Stimulated activated CD8-positive, alpha-beta memory T cell treated with anti-CD3 and anti-CD28 coated beads, Interleukin-15, amount 100 ng/mL, for 1 hour (primary cell): ENCODE measurements at regions not wholly inside any gene's neighbourhood (a gene's known extent, or its start where the extent isn't known, plus 50 kb on each side); places are given as distances from the start of the nearest gene placed in this dataset.
"Not testable (repeated sequence)": the region's sequence is repeated elsewhere in the genome, so short reads cannot be mapped to it uniquely, and the experiment has no call there.

Experiments
- DNase-seq: peaks from one replicate; pipeline ENCODE4 v3.0.0-alpha.2; 2020; ENCODE audit warnings: low read depth

DNA sequence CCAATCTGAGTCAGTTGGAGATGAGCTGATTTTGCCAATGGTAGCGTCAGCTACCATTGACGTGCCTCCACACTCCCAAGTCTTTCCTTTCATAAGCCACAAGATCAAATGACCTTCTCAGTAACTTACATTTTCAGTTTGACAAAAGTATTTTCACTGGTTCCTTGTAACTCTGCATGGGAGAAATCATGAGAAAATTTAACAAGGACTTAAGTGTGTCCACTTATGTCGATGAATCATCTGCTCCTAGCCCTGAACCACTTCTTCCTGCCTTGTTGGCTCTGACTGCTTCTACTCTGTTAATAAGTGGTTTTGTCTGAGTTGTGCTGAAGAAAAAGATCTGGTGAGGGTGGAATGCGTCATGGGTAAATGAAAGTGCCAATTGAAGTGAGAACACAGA is 101.2 kb downstream of the NFKBIZ start:
- no peak for DNase-seq

DNA sequence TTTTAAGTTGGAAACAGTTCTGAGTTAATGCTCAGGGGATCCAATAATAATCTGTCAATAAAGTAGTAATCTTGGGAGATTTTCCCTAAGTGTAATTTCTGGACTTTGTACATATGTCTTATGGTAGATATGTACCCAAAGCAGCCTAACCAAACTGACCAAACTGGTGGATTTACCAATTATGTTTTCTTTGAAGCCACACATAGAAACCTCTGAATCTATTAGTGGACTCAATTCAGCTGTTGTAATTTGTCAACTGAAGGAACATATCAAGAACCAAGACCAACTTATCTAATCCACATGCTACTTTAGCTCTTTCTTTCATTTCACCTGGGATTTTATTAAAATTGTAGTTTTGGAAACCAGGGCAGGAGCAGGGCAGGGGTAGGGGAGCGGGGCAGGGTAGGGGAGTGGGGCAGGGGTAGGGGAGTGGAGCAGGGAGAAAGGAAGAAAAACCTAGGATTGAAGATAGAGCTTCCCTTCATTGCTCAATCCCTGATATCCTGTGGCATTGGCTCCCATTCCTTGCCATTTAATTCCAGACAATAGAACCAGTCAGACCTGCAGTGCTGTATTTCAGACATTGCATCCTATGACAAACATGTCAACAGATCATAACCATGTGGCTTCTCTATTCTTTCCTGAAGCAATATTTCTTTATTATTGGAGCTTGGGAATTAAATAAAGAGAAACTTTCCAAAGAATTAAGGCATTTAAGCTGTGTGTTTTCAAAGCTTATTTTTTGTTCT is 101.8 kb downstream of the NFKBIZ start:
- no peak for DNase-seq

DNA sequence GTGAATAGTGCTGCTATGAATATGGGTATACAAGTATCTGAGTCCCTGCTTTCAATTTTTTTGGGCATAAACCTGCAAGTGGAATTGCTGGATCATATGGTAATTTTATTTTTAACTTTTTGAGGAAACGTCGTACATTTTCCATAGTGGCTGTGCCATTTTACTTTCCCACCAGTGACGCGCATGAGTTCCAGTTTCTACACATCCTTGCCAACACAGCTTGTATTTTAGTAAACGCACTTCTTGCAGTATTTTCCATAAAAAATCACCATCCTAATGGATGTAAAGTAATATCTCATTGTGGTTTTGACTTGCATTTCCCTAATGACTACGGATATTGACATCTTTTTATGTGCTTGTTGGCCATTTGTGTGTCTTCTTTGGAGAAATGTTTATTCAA is 105.0 kb downstream of the NFKBIZ start:
- DNase-seq: no peak

DNA sequence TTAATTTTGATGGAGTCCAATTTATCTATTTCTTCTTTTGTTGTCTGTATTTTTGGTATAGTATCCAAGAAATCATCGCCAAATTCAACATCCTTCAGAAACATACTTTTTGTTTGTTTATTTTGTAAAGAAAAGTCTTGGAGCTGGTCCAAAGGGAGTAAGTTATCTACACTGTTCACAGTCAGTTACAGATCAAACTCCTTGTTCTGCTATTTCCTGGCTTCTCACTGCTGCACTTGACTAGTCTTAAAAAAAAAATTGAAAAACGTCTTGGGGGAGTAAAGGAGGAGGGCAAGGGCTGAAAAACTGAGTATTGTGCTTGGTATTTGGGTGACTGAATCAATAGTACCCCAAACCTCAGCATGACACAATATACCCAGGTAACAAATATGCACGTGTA is 105.6 kb downstream of the NFKBIZ start:
- DNase-seq: no peak

DNA sequence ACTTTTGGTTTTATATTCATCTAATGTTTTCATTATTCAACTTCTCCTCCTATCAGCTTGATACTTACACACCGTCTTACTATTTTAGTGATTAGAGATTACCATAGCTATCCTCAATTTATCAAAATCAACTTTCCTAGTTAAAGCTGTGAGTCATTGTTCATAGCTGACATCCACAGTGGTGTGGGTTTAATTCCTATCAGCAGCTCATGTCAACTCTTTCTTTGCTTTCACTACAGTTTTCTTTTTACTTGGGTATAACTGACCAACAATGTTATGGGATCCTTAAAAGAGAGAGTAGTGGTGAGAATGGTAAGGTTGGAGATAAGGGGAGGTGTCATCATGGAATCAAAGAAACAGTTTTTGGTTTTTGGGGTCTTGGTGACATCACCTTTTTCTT is 112.7 kb downstream of the NFKBIZ start:
- DNase-seq: no peak

DNA sequence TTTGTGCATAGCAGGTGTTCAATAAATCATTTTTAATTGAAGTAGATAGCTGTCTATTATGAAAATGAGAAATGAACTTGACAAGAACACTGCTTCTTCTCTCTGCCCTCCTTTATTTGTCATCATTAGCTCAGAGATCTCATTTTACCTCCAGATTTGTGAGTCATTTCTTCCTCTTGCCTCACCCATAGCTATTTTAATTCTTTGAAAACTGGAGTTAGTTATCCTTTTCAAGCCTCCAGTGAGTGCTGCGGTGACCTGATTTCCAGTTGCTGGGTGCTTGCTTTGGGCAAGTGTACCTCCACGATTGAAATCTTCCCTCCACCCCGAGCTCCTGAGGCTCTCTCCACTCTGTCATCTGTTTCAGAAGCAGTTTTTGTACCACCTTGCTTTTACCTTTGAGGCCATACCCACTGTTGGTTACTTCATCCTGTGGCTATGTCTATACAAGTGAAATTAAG is 114.6 kb downstream of the NFKBIZ start:
- DNase-seq: no peak

DNA sequence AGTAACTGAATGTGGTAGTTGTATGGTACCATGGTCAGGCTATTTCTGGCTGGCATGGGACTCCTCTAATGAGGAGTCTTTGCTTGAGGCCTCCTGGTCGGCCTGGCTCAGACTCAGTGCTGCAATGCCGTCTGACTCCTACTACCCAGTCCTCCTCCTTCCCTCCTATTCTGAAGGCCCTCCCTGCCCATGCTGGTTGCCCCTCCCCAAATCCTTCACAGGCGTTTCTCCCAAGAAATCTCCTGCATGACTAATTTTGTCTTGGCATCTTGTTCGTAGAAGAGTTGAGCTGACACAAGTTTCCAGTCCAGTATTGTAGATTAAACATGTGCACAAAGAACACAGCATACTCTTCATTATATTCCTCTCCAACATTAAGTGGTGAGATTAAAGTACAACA is 115.5 kb downstream of the NFKBIZ start:
- no peak for DNase-seq

DNA sequence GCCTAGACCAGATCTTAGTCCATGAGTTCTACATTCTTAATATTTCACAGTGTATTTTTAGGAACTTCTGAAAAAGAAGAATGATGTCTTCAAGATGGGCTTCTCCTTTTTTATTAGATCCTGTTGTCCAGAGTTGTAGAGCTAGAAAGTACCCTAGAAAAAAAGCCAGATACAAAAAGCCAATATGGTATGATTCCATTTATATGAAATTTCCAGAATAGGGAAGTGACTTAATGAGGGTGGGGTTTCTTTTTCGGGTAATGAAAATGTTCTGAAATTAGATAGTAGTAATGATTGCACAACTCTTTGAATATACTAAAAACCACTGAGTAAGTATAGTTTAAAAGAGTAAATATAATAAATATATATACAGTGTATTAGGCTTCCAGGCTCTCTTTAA is 116.9 kb downstream of the NFKBIZ start:
- no peak for DNase-seq

DNA sequence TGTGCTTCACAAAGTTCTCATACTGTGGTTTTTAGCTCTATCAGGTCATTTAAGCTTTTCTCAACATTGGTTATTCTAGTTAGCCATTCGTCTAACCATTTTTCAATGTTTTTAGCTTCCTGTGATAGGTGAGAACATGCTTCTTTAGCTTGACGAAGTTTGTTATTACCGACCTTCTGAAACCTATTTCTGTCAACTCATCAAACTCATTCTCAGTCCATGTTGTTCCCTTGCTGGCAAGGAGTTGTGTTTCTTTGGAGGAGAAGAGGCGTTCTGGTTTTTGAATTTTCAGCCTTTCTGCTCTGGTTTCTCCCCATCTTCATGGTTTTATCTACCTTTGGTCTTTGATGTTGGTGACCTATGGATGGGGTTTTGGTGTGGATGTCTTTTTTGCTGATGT is 120.9 kb downstream of the NFKBIZ start:
- DNase-seq: no peak

DNA sequence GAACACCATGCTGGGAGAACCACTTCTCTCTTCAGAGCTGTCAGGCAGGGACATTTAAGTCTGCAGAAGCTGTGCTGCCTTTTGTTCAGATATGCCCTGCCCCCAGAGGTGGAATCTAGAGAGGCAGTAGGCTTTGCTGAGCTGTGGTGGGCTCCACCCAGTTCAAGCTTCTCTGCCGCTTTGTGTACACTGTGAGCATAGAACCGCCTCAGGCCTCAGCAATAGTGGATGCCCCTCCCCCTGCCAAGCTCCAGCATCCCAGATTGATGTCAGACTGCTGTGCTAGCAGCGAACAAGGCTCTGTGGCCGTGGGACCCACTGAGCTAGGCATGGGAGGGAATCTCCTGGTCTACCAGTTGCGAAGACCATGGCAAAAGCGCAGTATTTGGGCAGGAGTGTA is 121.6 kb downstream of the NFKBIZ start:
- DNase-seq: no peak

DNA sequence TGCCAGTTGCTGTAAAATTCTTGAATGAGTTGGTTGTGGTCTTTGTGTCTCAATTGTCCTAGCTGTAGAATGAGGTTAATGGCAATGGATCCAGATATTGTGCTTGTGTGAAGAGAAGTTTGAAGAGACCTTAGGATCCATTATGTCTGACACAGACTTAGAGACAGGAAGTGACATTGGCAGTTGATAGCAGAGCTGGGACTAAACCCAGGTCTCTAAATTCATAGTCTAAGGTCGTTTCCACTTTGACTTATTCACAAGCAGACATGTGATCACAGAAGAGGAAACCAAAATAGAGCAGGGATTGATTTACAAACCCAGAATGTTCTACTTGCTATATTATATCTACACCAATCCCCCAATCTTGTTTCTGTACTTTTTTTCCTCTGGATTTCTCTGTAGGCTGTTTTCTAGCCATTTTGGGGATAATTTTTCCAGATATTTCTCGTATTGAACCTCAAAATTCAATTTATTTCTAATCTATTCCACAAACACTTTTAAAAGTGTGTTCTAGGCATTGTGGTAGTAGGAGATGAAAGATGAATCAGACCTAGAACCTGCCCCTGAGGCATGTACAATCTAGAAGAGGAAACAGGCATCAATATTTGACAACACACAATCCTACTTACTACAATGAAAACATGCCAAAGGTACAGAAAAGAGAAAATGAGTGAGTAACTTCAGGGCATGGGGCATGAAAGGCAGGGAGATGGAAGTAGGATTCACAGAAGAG is 123.3 kb downstream of the NFKBIZ start:
- DNase-seq: no peak

DNA sequence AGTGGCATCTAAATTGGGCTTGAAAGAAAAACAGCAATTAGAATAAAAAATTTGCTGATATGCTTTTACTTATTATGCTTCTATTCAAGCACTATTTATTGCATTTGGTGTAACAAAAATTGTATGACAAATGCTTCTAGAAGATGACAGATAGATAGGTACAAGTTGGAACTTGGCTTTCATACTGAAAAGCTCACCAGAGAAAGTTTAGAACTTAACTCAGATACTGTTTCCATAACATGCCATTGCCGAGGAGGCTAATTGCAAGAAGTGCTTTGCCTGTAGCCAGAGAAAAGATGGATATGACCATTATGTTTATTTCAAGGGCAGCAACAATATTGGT is 123.8 kb downstream of the NFKBIZ start:
- no peak for DNase-seq

DNA sequence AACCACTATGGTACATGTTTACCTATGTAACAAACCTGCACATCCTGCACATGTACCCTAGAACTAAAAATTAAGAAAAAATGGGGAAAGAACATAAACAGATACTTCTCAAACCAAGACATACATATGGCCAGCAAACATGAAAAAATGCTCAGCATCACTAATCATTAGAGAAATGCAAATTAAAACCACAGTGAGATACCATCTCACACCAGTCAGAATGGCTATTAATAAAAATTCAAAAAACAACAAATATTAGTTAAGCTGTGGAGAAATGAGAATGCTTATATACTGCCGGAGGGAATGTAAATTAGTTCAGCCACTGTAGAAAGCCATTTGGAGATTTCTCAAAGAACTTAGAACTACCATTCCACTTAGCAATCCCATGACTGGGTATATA is 126.1 kb downstream of the NFKBIZ start:
- not testable (repeated sequence) for DNase-seq

DNA sequence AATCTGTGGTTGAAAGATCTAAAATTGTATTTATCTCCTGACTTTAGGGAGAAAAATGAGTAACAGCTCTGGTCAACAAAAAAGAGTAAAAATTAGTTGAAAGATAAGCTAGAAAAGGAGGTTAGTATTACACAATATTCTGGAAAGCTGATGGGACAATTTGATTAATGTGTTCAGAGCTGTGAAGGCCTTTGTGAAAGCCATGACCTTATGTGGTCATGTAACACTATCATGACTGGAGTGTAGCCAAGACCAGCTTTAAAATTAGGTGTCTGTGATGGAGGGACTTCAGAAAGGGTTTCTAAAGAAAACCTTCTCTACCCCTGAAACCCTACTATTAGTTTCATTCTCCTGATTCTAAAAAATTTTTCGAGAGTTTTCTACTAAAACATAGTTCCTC is 127.2 kb downstream of the NFKBIZ start:
- DNase-seq: no peak

DNA sequence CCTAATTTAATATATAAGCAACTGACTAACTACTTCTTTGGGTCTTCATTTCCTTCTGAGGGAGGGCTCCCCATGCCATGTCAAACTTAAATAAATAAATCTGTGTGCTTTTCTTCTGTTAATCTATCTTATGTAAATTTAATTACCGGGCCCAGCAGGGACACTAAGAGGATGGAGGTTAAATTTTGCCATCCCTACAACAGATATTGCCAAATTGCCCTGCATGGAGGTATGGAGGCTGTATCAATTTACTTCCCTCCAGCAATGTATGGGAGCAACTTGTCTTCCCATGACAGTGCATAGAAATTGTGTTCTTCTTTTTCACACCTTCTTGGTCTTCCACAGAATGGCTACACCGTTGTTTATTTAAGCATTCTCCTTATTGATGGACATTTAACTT is 129.0 kb downstream of the NFKBIZ start:
- DNase-seq: no peak

DNA sequence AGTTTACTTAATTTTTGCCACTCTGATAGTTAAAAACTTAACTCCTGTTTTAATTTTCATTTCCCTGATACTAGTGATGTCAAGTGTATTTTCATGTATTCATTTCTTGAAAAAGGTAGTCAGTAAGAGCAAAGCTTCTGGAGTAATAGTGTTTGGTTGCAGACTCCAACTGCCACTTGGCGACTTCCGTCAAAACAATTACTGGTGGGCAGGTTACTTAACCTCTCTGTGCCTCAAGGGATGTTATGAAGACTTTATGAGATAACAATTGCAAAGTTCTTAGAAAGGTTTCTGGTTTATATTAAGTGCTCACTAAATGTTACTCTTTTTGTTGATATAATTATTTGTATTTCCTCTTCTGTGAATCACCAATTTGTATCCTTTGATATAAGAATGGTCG is 129.7 kb downstream of the NFKBIZ start:
- DNase-seq: no peak

DNA sequence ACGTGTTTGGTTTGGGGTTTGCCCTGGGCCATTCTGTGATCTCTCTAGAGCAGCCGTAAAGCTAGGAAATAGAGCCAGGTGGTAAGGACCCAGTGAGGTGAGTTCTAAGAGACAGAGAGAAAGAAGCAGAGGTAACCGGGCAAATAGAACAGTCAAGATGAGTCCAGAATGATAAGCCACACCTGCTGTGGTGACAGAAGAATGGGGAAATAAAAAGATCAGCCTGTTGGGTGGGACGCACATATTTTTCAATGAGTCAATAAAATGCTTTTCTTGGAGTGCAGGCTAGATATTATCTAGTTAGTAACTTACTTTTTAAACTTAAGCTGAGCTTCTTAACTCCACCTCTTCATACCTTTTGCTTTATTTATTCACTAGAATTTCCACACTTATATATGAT is 135.0 kb downstream of the NFKBIZ start:
- no peak for DNase-seq

DNA sequence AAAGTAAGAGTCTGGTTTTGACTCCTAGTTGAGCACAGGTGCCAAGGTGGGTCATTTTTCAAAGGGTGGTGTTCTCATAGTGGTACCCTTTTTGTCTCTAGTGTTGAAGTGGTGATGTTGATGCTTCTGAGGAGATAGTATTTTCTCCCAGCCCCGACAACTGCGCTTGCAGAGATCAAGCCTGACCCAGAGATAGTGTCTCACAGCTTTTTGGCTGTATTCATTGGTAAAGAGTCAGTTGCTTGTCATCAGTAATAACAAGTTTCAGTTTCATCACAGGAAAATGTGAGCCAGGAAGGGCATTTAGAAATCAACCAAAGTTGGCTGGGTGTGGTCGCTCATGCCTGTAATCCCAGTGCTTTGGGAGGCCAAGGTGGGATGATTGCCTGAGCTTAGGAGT is 139.3 kb downstream of the NFKBIZ start:
- DNase-seq: no peak

DNA sequence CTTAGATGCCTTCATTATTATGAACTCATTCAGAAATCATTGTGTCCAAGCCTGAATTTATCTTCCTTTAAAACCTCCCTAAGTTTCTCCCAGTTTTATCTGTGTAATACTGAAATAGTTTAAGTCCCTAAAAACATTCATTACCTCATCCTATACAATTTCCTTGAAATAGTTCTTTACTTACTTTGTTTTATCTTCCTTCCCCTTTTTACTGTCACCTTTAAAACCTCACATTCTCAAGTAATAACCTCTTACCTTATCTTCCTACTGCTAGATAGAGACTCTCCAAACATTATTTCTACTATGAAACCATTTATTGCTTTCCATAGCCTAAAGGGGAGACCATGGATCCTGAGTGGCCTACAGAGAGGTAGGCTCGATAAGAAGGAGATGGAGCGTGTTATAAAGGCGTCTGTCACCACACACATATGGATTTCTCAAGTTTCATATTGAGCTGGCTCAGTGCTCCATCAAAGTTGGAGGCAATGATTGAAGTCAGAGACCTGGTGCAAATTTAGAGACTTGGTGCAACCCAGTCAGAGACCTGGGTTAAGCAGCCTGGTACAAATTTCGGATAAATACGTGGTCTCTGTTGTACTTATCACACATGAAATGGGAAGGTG is 140.4 kb downstream of the NFKBIZ start:
- no peak for DNase-seq

DNA sequence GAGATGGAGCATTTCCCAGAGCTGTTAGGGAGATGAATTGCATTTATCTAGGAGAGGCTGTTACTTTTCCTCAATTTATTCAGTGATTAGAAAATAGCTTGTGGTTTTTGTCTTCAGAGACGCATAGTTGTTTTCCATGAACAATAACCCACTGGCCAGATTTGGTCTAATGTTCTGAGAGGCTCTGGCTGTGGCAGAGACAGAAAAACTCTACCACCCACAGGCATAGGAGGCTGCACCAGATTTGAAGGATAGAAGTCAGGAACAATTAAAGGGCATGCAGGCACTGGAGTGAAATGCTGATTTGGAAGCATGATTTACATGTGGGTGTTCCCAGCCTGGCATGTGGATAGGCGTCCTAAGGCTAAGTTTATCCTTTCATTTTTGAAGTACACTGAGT is 143.5 kb downstream of the NFKBIZ start:
- no peak for DNase-seq

DNA sequence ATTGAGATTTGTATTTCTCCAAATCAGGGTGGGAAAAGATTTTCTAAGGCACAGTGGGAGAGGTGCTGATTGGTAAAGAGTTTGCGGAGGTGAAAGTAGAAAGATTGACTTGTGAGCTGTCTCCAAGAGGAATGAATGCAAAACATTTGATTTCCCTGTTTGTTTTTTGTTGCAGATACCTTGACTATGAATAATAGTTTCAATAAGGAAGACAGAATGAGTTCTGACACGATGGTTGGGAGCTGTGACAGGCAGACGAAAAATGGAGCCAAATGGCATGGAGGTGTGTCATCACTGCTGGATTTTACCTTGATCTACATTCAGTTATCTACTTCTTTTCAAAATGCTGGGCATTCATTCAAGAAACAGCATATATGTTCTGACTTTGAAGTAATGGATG is 145.1 kb downstream of the NFKBIZ start:
- DNase-seq: no peak

DNA sequence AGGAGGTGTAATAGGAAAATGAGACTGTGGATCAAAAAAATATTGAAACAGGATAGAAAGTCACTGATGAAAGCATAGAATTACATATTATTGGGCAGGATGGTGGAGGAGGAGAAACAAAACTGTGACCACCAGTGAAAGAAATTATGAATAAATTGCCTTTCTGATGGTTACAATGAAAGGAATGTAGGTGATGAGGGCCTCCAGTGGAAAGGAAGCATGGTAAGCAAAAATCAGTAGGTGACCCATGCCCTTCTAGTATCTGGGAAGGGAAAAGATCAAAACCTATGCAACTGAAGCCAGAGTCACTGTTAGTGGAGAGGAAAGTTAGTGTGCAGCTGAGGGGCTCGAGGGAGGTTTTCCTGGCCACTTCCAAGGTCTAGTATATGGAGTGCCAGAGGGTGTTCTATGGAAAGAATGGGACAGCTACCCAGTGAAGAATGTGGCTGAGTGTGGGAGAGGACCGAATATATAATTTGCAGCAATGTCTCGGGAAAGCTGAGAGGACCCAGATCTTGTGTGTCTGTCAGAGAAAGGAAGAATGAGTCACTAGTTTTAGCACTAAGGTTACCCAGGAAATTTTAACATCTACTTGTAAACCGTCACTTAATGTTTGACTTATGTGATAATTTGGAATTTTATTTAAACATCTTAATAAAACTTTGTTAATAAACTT is 146.2 kb downstream of the NFKBIZ start:
- no peak for DNase-seq

DNA sequence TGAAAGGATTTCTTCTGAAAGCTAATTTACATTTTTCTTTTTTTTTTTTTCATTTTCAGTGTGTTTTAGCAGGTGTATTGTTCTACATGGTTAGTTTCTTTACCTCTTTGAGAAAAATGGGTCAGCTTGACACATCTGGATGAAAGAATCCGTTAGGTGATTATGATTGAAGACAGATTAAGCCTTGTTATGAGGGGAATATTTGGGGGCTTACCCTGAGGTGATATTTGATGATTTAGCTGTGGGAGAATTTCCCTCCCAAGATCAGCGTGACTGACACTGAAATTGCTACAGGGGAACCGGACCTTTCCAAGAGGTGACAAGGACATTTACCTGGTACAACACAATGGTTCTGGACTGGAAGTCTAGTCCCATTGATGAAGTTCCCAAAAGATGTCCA is 147.5 kb downstream of the NFKBIZ start:
- no peak for DNase-seq
